Osteocyte (in vitro differentiated cells): ENCODE measurements at regions not wholly inside any gene's neighbourhood (a gene's known extent, or its start where the extent isn't known, plus 50 kb on each side); places are given as distances from the start of the nearest gene placed in this dataset.

Experiments
- DNase-seq: peaks from one replicate; pipeline ENCODE4 v3.0.0; 2021; ENCODE audit warnings: mixed read lengths; ENCODE audit not compliant: unreplicated experiment; ENCODE audit errors: extremely low spot score
- H3K27ac Mint-ChIP-seq: one replicate; pipeline ENCODE4 v1.8.0; 2021; ENCODE audit warnings: mild to moderate bottlenecking, mixed read lengths; ENCODE audit not compliant: unreplicated experiment
- H3K27me3 Mint-ChIP-seq: one replicate; pipeline ENCODE4 v1.8.0; 2021; ENCODE audit warnings: mixed read lengths; ENCODE audit not compliant: unreplicated experiment
- H3K36me3 Mint-ChIP-seq: one replicate; pipeline ENCODE4 v1.8.0; 2021; ENCODE audit warnings: mixed read lengths; ENCODE audit not compliant: unreplicated experiment
- H3K4me1 Mint-ChIP-seq: one replicate; pipeline ENCODE4 v1.8.0; 2021; ENCODE audit warnings: mixed read lengths; ENCODE audit not compliant: unreplicated experiment
- H3K4me3 Mint-ChIP-seq: one replicate; pipeline ENCODE4 v1.8.0; 2021; ENCODE audit warnings: mild to moderate bottlenecking, moderate library complexity, mixed read lengths; ENCODE audit not compliant: unreplicated experiment
- H3K9me3 Mint-ChIP-seq: one replicate; pipeline ENCODE4 v1.8.0; 2021; ENCODE audit warnings: mixed read lengths; ENCODE audit not compliant: unreplicated experiment
- TF ChIP-seq, protein P1 (sequence below): fragments of 200-600 bp; sonication (generic); IDR thresholded peaks from 2 replicates; pipeline ENCODE4 v1.5.0; 2021; ENCODE audit warnings: antibody characterized with exemption, mild to moderate bottlenecking, moderate library complexity

DNA sequence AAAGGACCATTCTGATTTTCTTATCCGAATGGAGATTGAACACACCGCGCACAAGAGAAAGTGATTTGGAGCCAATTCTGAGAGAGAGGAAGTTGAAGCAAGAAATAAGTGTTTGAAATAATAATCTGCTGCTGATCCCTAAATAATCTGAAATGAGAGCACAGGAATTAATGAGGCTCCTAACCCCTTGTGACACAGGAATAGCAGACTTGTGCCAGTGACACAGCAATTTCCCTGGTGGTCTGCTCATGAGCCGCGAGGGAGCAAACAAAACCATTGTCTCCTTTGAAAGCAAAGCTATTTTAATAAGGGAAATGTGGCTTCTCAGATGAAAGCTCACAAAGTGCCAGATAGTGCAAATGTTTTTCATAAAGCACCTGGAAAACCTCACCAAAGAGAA is 936.1 kb upstream of the WWC1 start:
- Mint-ChIP-seq H3K27me3 (peaks cover 2% of the 10 kb centered on the region), H3K27ac (no peak overlapping the region), H3K4me3 (no peak overlapping the region), H3K4me1 (no peaks in the 10 kb centered on the region), H3K9me3 (no peaks in the 10 kb centered on the region), H3K36me3 (no peaks in the 10 kb centered on the region)
- TF ChIP-seq, protein P1, sequence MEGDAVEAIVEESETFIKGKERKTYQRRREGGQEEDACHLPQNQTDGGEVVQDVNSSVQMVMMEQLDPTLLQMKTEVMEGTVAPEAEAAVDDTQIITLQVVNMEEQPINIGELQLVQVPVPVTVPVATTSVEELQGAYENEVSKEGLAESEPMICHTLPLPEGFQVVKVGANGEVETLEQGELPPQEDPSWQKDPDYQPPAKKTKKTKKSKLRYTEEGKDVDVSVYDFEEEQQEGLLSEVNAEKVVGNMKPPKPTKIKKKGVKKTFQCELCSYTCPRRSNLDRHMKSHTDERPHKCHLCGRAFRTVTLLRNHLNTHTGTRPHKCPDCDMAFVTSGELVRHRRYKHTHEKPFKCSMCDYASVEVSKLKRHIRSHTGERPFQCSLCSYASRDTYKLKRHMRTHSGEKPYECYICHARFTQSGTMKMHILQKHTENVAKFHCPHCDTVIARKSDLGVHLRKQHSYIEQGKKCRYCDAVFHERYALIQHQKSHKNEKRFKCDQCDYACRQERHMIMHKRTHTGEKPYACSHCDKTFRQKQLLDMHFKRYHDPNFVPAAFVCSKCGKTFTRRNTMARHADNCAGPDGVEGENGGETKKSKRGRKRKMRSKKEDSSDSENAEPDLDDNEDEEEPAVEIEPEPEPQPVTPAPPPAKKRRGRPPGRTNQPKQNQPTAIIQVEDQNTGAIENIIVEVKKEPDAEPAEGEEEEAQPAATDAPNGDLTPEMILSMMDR, result no peak
- DNase-seq, result no peak

DNA sequence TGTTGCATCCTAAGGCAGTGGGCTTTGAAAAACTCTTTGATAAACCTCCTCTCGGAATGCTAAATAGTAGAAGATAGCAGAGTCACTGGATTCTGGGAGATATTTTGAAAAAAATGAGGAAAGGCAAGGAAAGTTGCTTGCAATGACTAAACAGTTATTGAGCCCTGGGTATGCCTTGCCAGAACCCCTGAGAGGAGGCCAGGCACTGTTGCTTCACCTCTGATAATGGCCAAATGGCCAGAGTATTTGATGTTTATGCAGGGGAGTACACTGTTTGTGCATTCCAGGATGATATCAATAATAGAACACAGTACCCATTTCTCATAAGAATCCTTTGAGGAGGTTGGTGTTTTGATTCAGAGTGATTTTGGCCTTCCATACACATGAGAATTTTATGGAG is 935.1 kb upstream of the WWC1 start:
- no peak for DNase-seq
- H3K27me3 Mint-ChIP-seq, result peaks cover 2% of the 10 kb centered on the region
- no peak overlapping the region for H3K4me3 Mint-ChIP-seq
- no peak overlapping the region for H3K27ac Mint-ChIP-seq
- H3K4me1 Mint-ChIP-seq, result no peaks in the 10 kb centered on the region
- no peaks in the 10 kb centered on the region for H3K9me3 Mint-ChIP-seq
- TF ChIP-seq, protein P1, result no peak
- H3K36me3 Mint-ChIP-seq, result no peaks in the 10 kb centered on the region

DNA sequence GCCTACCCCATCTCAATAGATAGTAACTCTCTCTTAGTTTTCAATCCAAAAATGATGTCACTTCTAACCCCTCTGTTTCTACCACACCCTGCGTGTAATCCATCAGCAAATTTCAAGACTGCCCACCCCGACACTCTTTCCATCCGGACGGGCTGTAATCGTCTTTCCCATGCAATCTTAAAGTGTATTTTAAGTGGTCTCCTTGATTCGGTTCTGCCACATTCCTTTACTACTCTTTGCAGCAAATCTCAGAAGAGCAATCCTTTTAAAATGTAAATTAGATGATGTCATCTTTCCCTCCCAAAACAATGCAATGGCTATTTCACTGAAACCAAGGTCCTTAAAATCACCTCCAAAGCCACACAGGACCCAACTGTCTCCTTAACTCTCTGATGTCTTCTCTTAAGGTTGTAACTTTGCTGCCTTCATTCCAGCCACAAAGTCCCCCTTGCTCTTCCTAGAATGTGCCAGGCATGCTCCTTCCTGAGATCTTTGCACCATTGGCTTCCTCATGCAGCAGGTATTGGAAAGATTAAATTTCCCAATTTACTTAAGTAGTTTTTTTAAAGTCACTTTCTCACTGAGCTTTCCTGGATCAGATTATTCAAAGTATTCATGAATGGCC is 932.5 kb upstream of the WWC1 start:
- no peaks in the 10 kb centered on the region for H3K4me1 Mint-ChIP-seq
- DNase-seq, result no peak
- TF ChIP-seq, protein P1, result no peak
- H3K36me3 Mint-ChIP-seq, result no peaks in the 10 kb centered on the region
- peaks cover 3% of the 10 kb centered on the region for H3K9me3 Mint-ChIP-seq
- H3K4me3 Mint-ChIP-seq, result no peak overlapping the region
- peaks cover 3% of the 10 kb centered on the region for H3K27me3 Mint-ChIP-seq
- H3K27ac Mint-ChIP-seq, result no peak overlapping the region

DNA sequence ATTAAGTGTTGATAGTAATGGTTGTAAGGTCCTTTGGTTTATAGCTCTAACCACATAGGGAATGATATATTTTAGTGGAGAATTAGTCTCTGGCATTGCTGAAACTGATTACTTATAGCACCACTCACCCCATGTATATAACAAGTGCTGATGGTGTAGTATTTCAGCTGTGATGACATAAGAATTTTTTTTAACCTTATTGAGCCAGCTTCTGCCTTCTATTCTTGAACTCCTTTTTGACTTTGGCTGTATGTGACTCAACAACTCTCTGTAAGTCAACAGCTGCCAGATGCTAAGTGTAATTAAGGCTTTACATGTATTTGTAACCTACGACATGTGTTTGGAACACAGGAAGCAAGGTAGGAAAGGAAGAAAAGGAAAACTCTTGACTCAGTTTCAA is 929.6 kb upstream of the WWC1 start:
- Mint-ChIP-seq H3K9me3 (peaks cover 13% of the 10 kb centered on the region), H3K4me1 (no peaks in the 10 kb centered on the region), H3K27me3 (peaks cover 8% of the 10 kb centered on the region), H3K36me3 (no peaks in the 10 kb centered on the region), H3K27ac (no peak overlapping the region), H3K4me3 (no peak overlapping the region)
- DNase-seq, result no peak
- TF ChIP-seq, protein P1, result no peak

DNA sequence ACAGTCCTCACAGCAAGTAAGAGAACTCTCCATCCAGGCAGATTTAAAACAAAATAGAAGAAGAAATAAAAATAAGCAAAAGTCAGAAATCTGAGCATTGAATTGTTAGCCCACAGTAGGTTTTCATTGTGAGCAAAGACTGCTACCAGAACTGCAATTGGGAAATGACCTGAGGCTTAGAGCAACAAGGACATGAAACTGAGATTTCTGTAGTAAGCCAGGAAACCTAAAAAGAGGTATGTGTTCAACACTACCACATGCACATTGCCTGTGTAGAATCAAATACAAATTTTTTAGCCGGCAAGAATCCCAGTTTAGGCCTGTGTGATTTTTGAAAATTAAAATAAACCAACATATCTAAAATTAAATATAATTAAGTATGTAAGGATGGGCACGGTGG is 928.4 kb upstream of the WWC1 start:
- TF ChIP-seq, protein P1, result no peak
- Mint-ChIP-seq H3K27ac (no peak overlapping the region), H3K27me3 (peaks cover 9% of the 10 kb centered on the region), H3K4me1 (no peaks in the 10 kb centered on the region), H3K9me3 (peaks cover 13% of the 10 kb centered on the region), H3K4me3 (no peak overlapping the region), H3K36me3 (no peaks in the 10 kb centered on the region)
- DNase-seq, result no peak
